ENCODE measurements at regions not wholly inside any gene's neighbourhood (a gene's known extent, or its start where the extent isn't known, plus 50 kb on each side); places are given as distances from the start of the nearest gene placed in this dataset.

GRCh38 chr5:98069876-98070512, 703.5 kb upstream of the RGMB start:
- TF ChIP-seq CTCF (IDR thresholded peaks at IDR 0.05; ENCODE audit: low read length) (no peak), EZH2 (IDR thresholded peaks at IDR 0.05; ENCODE audit: borderline replicate concordance, low read length) (no peak)

All from OCI-LY1 (cell line).